ENCODE measurements at regions not wholly inside any gene's neighbourhood (a gene's known extent, or its start where the extent isn't known, plus 50 kb on each side); places are given as distances from the start of the nearest gene placed in this dataset.

DNA sequence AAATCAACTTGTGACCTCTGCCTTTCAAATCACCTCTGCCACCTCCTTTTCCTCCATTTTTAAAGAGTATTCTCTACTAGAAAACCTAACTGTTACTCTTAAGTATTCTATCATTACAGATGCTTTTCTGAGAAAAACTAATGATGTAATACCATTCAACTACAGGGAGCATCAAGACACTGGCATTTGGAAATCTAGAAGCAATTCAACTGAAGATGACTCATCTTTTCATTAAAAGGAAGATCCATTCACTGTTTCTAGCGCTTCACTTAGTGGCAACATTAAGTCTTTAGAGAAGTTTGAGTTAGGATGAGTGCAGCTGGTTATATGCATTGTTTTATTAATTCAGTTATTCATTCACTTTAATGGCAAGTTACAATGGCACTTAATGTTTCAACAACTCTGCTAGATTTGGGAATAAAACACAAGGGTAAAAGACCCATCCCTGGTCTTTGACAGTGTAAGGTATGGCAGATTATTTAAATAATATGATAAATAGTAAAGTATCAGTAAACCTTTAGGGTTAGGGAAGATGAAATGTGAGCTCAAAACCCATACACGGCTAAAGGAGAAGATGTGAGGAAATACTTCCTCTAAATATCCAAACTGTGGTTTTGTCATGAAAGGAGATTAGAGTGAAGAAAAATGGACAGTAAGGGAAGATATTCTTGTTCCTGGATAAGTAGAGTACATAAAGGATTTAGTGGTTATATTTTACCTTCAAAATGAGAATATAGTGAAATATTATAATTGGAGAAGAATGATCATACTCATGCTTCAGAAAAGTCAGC is 61.7 kb downstream of the KCNJ2 start:
- DNase-seq (ENCODE audit: extremely low read depth, low read depth) = no peak

GRCh38 chr17:70232466-70232865 is 63.1 kb downstream of the KCNJ2 start:
- DNase-seq (ENCODE audit: extremely low read depth, low read depth) = no peak

DNA sequence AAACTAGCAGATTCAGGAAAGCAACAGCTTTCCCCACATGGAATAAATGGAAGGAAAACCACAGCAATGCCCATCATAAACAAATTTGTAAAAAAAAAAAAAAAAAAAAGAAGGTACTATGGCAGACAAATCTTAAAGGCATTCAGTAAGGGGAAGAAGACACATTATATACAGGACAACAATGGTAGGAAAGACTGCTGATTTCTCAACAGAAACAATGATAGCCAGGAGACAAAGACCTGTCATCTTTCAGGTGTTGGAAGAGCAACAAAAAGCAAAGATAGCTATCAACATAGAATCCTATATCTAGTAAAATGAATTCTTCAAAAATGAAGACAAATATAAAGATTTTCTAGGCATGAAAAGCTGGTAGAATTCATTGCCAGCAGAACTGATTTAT is 65.9 kb downstream of the KCNJ2 start:
- DNase-seq (ENCODE audit: extremely low read depth, low read depth) = no peak

DNA sequence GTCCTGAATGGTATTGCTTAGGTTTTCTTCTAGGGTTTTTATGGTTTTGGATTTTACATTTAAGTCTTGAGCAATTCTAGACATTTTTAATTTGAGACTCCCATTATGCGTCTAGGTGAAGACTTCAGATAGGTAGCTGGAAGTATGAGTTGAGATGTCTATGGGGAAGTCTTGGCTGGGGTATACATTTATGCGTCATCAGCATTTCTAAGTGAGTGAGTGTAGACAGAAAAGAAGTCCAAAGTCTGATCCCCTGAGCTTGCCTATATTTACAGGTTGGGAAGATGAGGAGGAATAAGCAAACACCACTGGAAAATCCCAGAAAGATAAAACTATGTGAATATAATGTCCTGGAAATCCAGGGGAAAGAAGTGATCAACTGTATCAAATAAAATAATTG is 68.9 kb downstream of the KCNJ2 start:
- DNase-seq (ENCODE audit: extremely low read depth, low read depth) = no peak

DNA sequence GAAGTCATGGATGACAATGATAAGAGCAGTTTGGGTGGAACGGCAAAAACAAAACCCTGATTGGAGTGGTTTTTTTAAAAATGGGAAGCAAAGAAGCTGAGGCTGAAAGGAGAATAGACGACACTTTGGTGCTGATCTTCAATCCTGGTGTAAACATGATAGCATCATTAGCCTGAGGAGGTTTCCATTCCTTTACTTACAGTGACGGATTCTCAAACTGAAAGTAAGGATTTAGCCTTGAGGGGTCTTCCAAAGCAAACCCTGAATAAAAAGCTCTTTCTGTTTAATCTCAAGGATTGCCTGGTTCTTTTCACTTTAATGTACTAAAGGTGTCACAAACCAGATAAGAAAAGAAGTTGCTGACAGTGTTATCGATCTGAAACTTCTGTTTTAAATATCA is 69.3 kb downstream of the KCNJ2 start:
- DNase-seq (ENCODE audit: extremely low read depth, low read depth) = no peak

GRCh38 chr17:70239391-70239826 is 70.1 kb downstream of the KCNJ2 start:
- DNase-seq (ENCODE audit: extremely low read depth, low read depth) = no peak

GRCh38 chr17:70241071-70241470 is 71.7 kb downstream of the KCNJ2 start:
- no peak for DNase-seq (ENCODE audit: extremely low read depth, low read depth)

DNA sequence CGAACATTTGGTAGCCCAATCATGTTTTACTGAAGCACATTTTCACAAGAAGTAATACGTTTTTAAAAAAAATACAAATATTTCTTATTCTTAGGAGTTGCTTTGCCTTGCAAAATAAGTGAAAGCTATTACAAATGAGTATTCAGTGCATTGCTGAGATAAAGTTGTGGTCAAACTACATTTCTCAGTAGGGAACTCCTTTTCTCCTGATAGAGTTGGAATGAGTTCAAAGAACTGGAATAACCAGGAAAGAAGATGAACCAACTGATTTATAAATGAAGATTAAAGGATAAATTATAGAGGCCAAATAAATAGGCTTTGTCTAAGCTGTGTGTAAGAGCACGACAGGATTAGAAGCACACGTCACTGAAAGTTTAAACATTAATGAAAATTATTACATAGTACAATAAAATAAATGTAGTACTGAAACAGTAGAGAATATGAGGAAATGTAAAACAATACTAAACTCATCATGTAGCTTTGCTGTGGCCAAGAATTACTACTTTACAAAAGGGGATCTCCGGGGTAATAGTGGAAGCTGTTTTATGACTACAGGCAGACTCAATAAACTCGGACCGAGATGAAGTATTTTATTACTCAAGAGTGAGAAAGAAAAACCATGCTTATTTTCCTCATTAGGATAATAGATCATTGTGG is 73.6 kb downstream of the KCNJ2 start:
- DNase-seq (ENCODE audit: extremely low read depth, low read depth) = no peak

DNA sequence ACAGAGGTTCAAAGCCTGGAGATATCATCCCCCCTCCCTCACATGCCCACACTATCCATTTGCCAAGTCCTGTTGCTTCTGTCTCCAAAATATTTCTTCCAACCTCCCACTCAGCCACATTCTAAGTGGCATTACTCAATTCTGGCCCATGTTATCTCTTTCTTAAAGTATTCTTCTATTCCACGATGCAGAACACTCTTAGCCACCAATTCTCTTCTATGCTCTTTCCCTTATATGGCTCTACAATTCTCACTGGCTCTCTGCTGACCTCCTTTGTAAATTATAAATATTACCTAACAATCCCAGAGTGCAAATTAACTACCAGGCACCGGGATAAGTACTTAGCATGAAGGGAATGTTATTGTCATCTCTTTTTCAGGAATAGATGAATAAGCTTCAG is 82.4 kb downstream of the KCNJ2 start:
- no peak for DNase-seq (ENCODE audit: extremely low read depth, low read depth)

- no peak for DNase-seq (ENCODE audit: extremely low read depth, low read depth)
Observed at GRCh38 chr17:70254735-70255460, 85.6 kb downstream of the KCNJ2 start.

GRCh38 chr17:70256751-70257150 is 87.4 kb downstream of the KCNJ2 start:
- no peak for DNase-seq (ENCODE audit: extremely low read depth, low read depth)

DNA sequence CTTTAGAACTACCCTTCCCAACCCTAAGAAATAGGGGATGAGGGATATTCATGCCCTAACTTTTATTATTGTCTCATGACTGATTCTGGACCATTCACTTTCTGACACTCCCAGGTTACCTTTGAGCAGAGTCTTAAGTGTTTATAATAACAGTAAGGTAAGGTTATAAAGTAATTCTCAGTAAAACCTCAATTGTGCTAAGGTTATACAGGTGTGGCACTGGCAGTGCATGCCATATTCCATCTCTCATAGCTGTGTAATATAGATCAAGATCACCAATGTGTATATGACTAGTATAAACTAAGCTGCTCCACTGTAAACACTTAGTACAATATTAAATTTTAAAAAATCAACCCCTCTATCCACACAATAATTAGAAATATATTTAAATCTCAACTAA is 89.1 kb downstream of the KCNJ2 start:
- DNase-seq (ENCODE audit: extremely low read depth, low read depth) = no peak

DNA sequence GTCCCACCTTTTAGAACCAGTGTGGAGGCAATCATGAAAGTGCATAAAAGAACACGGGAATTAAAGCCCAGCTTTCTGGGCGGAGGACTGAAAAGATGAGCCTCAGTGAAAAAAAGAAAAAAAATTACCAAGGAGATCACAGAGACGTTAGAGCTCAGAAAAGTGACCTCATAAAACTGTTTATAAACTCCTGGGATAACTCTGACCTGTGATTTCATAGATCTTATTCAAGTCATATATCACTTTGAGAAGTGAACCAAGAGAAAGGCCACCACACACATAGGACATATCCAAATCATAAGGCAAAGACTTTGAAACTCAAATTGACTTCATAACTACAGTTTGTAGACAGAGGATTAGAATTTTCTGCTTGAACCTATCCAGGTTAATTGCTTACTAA is 90.1 kb downstream of the KCNJ2 start:
- DNase-seq (ENCODE audit: extremely low read depth, low read depth) = no peak

DNA sequence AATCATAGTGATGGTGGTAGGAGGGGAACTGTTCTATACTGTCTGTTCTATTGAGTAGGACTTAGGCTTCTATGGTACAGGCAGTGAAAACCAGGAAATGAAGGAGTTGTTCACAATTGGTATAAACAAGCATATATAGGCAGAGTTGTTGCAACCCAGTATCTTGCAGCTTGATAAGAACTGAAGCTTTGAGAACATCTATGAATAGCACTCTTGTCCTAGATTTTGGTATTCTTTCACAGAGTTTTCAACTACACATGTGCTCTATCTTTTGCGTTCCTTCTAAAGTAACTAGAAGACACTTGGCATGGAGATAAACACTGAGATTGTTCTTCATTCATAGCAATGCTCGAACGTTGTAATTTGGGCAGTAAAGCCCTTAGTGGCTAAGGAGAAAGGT is 91.8 kb downstream of the KCNJ2 start:
- DNase-seq (ENCODE audit: extremely low read depth, low read depth) = no peak

- no peak for DNase-seq (ENCODE audit: extremely low read depth, low read depth)
Observed at GRCh38 chr17:70265471-70265870, 96.1 kb downstream of the KCNJ2 start.

DNA sequence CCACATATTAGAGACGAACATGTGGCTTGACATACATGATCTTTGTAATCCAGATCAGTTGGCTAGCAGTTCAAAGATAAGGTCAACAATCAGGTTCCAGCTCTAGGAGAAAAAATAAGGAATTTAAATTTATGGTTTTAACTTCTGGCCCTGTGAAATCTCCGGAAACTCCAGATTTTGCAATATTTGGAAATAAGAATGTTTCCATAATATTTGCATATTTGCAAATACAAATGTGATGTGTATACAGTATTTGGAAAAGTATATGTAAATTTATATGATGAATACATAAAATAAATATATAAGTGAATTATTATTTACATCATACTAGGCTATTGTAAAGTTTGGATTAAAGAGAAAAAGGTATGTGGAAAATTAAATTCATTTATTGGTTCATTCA is 97.1 kb downstream of the KCNJ2 start:
- DNase-seq (ENCODE audit: extremely low read depth, low read depth) = no peak

DNA sequence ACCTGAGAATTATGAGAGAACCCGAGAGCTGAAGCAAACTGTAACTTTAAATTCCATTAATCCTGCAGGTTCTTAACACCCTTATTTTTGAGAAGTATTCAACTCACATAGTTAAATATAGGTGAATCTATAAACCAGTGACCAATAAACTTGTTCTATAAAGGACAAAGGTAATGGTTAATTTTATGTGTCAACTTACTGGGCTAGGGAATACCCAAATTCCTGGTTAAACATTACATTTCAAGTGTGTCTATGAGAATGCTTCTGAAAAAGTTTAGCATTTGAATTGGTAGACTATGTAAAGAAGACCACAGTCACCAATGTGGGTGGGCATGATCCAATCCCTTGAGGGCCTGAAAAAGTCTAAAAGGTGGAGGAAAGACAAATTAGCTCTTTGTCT is 99.1 kb downstream of the KCNJ2 start:
- no peak for DNase-seq (ENCODE audit: extremely low read depth, low read depth)

- no peak for DNase-seq (ENCODE audit: extremely low read depth, low read depth)
Observed at GRCh38 chr17:70270554-70270953, 101.2 kb downstream of the KCNJ2 start.

- no peak for DNase-seq (ENCODE audit: extremely low read depth, low read depth)
Observed at GRCh38 chr17:70271200-70271599, 101.9 kb downstream of the KCNJ2 start.

- DNase-seq (ENCODE audit: extremely low read depth, low read depth) = no peak
Observed at GRCh38 chr17:70271672-70272071, 102.3 kb downstream of the KCNJ2 start.

DNA sequence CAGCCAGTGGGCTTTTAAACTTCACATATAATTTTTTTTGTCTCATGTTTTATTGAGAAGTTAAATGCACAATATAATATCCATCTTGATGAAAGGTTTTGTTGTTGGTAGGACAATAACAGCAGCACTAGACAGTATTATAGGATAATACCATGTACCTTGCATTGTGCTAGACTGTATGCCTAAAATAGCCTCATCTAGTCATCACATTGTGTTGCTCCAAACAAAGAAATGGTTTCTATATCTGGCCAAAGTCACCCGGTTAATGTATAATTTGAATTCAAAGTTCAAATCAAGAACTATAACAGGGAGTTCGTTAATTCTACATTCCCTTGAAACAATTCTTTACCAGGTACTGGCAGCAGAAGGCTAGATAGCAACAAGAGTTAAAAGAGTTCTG is 104.9 kb downstream of the KCNJ2 start:
- DNase-seq (ENCODE audit: extremely low read depth, low read depth) = no peak

DNA sequence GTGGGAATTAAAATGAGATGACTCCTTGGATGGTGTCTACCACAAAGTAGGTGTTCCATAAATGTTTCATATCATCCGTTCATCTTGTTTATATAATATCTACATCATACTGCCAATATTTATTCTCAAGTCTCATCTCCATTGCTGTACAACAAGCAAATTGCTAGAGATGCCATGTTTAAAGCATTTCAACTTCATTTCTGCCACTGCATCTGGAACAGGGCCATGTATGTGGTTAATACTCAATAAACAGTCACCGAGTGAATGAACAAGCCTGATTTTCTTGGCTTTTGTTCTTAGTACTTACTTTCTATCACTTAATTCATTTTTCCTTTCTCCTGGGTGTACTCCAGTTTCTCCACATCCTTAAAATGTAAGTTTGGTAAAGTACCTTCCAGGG is 107.6 kb downstream of the KCNJ2 start:
- no peak for DNase-seq (ENCODE audit: extremely low read depth, low read depth)
